ENCODE measurements at regions not wholly inside any gene's neighbourhood (a gene's known extent, or its start where the extent isn't known, plus 50 kb on each side); places are given as distances from the start of the nearest gene placed in this dataset.

DNA sequence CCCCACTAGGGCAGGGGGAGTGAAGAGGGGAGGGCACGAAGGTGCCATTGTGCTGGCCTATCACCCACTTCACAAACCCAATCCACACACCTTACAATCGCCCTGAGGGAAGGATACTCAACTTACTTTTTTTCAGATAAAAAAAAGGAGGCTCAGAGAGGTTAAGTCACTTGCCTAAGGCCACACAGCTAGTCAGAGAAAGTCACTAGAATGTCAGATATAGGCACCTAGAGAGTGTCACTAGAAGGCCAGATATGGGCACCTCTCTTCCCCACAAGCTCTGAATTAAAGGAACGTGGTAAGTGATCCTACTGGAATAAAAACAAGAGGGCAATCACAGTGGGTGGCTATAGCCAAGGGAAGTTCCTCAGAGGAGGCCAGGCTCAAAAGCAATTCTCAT is 204.5 kb upstream of the ASIC2 start:
- Histone ChIP-seq H3K4me1 (no peaks in the 10 kb centered on the region), H3K9me3 (no peaks in the 10 kb centered on the region)
- TF ChIP-seq, protein P1, sequence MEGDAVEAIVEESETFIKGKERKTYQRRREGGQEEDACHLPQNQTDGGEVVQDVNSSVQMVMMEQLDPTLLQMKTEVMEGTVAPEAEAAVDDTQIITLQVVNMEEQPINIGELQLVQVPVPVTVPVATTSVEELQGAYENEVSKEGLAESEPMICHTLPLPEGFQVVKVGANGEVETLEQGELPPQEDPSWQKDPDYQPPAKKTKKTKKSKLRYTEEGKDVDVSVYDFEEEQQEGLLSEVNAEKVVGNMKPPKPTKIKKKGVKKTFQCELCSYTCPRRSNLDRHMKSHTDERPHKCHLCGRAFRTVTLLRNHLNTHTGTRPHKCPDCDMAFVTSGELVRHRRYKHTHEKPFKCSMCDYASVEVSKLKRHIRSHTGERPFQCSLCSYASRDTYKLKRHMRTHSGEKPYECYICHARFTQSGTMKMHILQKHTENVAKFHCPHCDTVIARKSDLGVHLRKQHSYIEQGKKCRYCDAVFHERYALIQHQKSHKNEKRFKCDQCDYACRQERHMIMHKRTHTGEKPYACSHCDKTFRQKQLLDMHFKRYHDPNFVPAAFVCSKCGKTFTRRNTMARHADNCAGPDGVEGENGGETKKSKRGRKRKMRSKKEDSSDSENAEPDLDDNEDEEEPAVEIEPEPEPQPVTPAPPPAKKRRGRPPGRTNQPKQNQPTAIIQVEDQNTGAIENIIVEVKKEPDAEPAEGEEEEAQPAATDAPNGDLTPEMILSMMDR (IDR thresholded peaks at IDR 0.05), result no peak

DNA sequence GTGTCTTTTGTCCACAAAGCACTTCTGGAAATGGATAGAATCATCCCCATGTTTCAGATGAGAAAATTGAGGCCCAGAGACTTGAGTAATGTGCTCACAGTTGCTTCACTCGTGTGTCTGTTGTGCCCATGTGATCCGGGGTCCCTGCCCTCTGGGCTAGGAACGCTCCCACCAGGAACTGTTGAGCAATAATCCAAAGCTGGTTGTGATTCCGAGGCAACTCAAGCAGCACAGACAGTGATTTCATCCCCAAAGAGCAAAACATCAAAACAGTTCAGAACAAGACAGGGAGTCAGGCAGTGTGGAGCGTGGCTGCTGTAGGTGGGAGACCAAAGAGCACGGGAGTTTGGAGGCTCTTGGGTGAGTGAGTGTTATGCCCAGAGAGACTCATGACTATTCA is 205.0 kb upstream of the ASIC2 start:
- no peaks in the 10 kb centered on the region for H3K27me3 ChIP-seq

More for the DNA sequence above, 204.5 kb upstream of the ASIC2 start:
- Histone ChIP-seq H3K27me3 (no peaks in the 10 kb centered on the region), H3K4me3 (no peak overlapping the region), H3K36me3 (no peaks in the 10 kb centered on the region), H3K27ac (no peak overlapping the region)
- no peak for DNase-seq (ENCODE audit: low spot score)

DNA sequence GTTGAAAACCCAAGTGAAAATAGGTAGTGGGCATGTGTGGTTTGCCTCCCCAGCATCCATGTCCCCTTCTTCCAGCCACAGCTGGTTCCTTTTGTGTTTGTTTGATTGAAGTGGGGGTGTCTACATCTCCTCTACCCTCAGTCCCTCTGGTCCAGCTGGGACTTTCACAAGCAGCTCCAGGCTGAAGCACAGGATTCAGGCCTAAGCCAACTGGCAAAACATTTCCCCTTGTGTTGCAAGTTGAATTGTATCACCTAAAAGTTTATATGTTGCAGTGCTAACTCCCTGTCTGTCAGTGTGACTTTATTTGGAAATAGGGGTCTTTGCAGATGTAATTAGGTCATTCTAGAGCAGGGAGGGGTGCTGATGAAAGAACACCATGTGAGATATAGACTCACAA is 205.9 kb upstream of the ASIC2 start:
- no peaks in the 10 kb centered on the region for H3K36me3 ChIP-seq
- no peak for DNase-seq (ENCODE audit: low spot score)
- H3K27me3 ChIP-seq, result no peaks in the 10 kb centered on the region
- no peaks in the 10 kb centered on the region for H3K4me1 ChIP-seq
- no peak overlapping the region for H3K27ac ChIP-seq
- TF ChIP-seq, protein P1 (IDR thresholded peaks at IDR 0.05), result no peak
- H3K4me3 ChIP-seq, result no peak overlapping the region
- no peaks in the 10 kb centered on the region for H3K9me3 ChIP-seq

More for the DNA sequence above, 205.0 kb upstream of the ASIC2 start:
- H3K4me3 ChIP-seq, result no peak overlapping the region
- H3K4me1 ChIP-seq, result no peaks in the 10 kb centered on the region
- no peak overlapping the region for H3K27ac ChIP-seq
- H3K36me3 ChIP-seq, result no peaks in the 10 kb centered on the region
- TF ChIP-seq, protein P1 (IDR thresholded peaks at IDR 0.05), result no peak
- H3K9me3 ChIP-seq, result no peaks in the 10 kb centered on the region
- no peak for DNase-seq (ENCODE audit: low spot score)

DNA sequence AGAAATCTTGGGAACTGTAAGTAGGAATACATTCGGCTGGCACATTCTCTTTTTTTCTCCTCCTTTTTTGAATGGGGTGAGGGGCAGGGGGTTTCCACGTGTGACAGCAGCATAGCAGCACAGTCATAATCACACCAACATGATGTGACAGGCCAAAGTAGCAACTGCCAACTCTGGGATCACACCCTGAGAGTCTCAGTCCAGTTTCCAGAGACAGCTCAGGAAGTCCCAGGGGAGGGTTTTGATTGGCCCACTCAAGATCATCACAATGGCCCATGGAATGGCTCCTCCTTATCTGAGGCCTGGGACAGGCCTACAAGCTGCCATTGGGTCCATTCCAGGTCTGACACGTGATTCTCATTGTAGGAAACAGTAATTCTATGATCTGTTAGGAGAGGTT is 207.1 kb upstream of the ASIC2 start:
- H3K9me3 ChIP-seq, result no peaks in the 10 kb centered on the region
- no peaks in the 10 kb centered on the region for H3K27me3 ChIP-seq
- no peak overlapping the region for H3K4me3 ChIP-seq
- H3K27ac ChIP-seq, result no peak overlapping the region
- TF ChIP-seq, protein P1 (IDR thresholded peaks at IDR 0.05), result no peak
- no peaks in the 10 kb centered on the region for H3K4me1 ChIP-seq
- H3K36me3 ChIP-seq, result no peaks in the 10 kb centered on the region
- DNase-seq (ENCODE audit: low spot score), result no peak

DNA sequence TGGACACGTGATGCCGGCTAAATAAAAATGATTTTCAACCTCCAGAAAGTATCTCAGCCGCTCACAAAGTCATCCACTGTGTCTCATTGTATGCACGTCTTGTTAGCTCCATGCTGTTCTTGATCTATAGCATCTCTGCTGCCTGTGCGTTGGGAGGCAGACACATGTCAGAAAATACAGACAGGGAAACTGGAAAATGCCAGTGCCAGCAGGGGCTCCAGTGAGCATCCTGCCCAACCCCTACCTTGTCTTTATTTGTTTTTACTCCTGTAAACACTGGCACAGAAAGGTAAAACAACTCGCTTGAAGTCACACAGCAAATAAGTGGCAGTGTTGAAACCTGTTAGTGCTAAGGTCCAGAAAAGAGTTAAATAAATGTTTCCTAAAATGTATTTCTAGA is 208.1 kb upstream of the ASIC2 start:
- Histone ChIP-seq H3K27me3 (no peaks in the 10 kb centered on the region), H3K4me1 (no peaks in the 10 kb centered on the region), H3K9me3 (no peaks in the 10 kb centered on the region), H3K4me3 (no peak overlapping the region), H3K27ac (no peak overlapping the region), H3K36me3 (no peaks in the 10 kb centered on the region)
- TF ChIP-seq, protein P1 (IDR thresholded peaks at IDR 0.05), result no peak
- DNase-seq (ENCODE audit: low spot score), result no peak

DNA sequence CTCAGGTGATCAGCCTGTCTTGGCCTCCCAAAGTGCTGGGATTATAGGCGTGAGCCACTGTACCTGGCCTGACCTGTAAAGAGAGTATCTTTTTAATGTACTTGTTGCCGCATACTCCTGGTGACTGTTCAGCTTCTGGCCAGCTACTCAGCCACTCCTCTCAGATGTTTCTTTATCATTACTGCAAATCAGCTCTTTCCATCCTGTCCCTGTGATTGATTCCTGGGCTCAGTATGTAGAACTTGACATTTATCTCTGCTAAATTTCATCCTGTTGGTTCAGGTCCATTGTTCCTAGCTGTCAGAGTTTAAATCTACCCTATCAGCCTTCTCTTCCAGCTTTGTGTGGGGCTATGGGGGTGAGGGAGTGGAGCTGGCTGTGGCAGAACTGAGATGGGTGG is 211.5 kb upstream of the ASIC2 start:
- DNase-seq (ENCODE audit: low spot score), result no peak
- Histone ChIP-seq H3K4me1 (no peaks in the 10 kb centered on the region), H3K36me3 (no peaks in the 10 kb centered on the region), H3K27ac (no peak overlapping the region), H3K4me3 (no peak overlapping the region), H3K9me3 (no peaks in the 10 kb centered on the region), H3K27me3 (no peaks in the 10 kb centered on the region)
- TF ChIP-seq, protein P1 (IDR thresholded peaks at IDR 0.05), result no peak
